KMS-11 (cell line): ENCODE measurements at regions not wholly inside any gene's neighbourhood (a gene's known extent, or its start where the extent isn't known, plus 50 kb on each side); places are given as distances from the start of the nearest gene placed in this dataset.
A peak's percentile ranks its signal among the peaks of the same experiment; 100 is the strongest.
"Not testable (repeated sequence)": the region's sequence is repeated elsewhere in the genome, so short reads cannot be mapped to it uniquely, and the experiment has no call there.

Experiments used
- H2AFZ ChIP-seq: fragments of 200-600 bp; sonication (generic); 2 replicates; pipeline ENCODE4 v1.6.1; 2016; ENCODE audit warnings: antibody characterized with exemption, mixed run types, low read depth
- H3K27ac ChIP-seq: fragments of 200-600 bp; sonication (generic); 2 replicates; pipeline ENCODE4 v1.6.1; 2016; ENCODE audit warnings: mild to moderate bottlenecking, mixed run types
- H3K27me3 ChIP-seq: fragments of 200-600 bp; sonication (generic); 2 replicates; pipeline ENCODE4 v1.6.1; 2017; ENCODE audit warnings: mild to moderate bottlenecking, low read depth, mixed run types, moderate library complexity; ENCODE audit not compliant: insufficient read depth
- H3K36me3 ChIP-seq: fragments of 200-600 bp; sonication (generic); 2 replicates; pipeline ENCODE4 v1.6.1; 2017; ENCODE audit warnings: mild to moderate bottlenecking, mixed run types; ENCODE audit not compliant: insufficient read depth
- H3K4me1 ChIP-seq: fragments of 200-600 bp; sonication (generic); 2 replicates; pipeline ENCODE4 v1.6.1; 2016; ENCODE audit warnings: mild to moderate bottlenecking, low read depth, mixed run types; ENCODE audit not compliant: poor library complexity, severe bottlenecking
- H3K4me2 ChIP-seq: fragments of 200-600 bp; sonication (generic); 2 replicates; pipeline ENCODE4 v1.7.0; 2016; ENCODE audit warnings: mild to moderate bottlenecking, mixed run types
- H3K4me3 ChIP-seq: fragments of 200-600 bp; sonication (generic); IDR thresholded peaks from 2 replicates; pipeline ENCODE4 v1.6.1; 2017; ENCODE audit warnings: low read depth, low read length, mixed read lengths; ENCODE audit not compliant: insufficient read depth
- H3K79me2 ChIP-seq: fragments of 200-600 bp; sonication (generic); 2 replicates; pipeline ENCODE4 v1.6.1; 2016; ENCODE audit warnings: low read depth, mixed run types; ENCODE audit not compliant: insufficient read depth
- H3K9ac ChIP-seq: fragments of 200-600 bp; sonication (generic); 2 replicates; pipeline ENCODE4 v1.6.1; 2016; ENCODE audit warnings: mild to moderate bottlenecking, mixed run types
- H4K20me1 ChIP-seq: fragments of 200-600 bp; sonication (generic); 2 replicates; pipeline ENCODE4 v1.6.1; 2016; ENCODE audit warnings: mild to moderate bottlenecking, mixed run types; ENCODE audit not compliant: insufficient read depth
- TF ChIP-seq, protein P1 (sequence below): fragments of 200-600 bp; sonication (generic); conservative IDR thresholded peaks from 2 replicates; pipeline ENCODE4 v1.6.1; 2017; ENCODE audit warnings: low read depth, mild to moderate bottlenecking, antibody characterized with exemption, low read length, moderate library complexity, mixed read lengths

DNA sequence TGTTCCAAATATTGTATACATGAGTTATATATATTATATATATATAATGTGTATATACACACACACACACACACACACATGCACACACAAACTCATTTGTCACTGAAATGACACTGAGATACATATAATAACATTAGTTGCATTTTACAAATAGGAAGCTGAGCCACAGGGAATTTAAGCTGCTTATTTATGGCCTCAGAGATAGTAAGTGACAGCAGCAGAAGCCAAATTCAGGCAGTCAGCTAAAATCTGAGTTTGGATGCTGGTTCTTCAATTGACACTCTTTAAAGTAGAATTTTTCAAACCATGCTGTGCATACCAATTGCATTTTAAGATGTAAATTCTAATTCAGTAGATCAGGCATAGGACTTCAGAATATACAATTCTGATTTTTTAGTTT lies 163.3 kb upstream of the CTSO start:
- H3K4me2 ChIP-seq = no peak overlapping the region
- no peak overlapping the region for H3K4me3 ChIP-seq
- H3K4me1 ChIP-seq = no peaks in the 10 kb centered on the region
- no peaks in the 10 kb centered on the region for H3K79me2 ChIP-seq
- no peaks in the 10 kb centered on the region for H3K27me3 ChIP-seq
- TF ChIP-seq, protein P1, sequence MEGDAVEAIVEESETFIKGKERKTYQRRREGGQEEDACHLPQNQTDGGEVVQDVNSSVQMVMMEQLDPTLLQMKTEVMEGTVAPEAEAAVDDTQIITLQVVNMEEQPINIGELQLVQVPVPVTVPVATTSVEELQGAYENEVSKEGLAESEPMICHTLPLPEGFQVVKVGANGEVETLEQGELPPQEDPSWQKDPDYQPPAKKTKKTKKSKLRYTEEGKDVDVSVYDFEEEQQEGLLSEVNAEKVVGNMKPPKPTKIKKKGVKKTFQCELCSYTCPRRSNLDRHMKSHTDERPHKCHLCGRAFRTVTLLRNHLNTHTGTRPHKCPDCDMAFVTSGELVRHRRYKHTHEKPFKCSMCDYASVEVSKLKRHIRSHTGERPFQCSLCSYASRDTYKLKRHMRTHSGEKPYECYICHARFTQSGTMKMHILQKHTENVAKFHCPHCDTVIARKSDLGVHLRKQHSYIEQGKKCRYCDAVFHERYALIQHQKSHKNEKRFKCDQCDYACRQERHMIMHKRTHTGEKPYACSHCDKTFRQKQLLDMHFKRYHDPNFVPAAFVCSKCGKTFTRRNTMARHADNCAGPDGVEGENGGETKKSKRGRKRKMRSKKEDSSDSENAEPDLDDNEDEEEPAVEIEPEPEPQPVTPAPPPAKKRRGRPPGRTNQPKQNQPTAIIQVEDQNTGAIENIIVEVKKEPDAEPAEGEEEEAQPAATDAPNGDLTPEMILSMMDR = no peak
- H2AFZ ChIP-seq = no peak overlapping the region
- no peak overlapping the region for H3K9ac ChIP-seq
- H3K36me3 ChIP-seq = no peaks in the 10 kb centered on the region
- H4K20me1 ChIP-seq = no peaks in the 10 kb centered on the region
- no peak overlapping the region for H3K27ac ChIP-seq

DNA sequence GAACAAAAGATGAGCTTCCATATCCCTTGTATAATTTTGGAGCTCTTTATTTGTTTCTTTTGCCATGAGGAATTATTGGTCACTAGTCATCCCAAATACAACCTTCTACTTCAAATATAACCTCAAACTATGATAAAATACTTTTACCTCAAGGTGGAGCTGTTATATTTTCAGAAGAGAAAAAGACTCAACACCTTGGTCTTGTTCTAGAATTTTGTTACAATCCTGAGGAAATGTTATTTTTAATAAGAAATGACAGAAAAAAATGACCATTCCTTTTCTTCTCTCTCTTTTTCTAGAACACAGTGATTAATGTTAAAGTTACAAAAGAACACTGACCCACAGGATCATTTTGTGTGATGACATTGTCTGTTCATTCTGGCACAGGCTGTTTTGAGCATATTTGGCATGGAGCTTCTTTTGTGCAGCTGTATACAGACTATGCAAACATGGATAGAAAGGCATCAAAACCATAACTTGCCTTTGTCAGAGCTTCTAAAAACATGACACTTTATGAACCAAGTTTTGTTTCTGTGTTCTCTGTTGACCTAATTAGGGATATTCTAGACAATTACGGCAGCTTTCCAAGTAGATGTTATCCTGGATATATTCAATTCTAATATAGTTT lies 159.6 kb upstream of the CTSO start:
- TF ChIP-seq, protein P1 = peak; percentile 43; the same call in 1 of the 2 replicates
- Histone ChIP-seq H3K36me3 (no peaks in the 10 kb centered on the region), H2AFZ (no peak overlapping the region)

GRCh38 chr4:156111686-156112085 lies 158.0 kb upstream of the CTSO start:
- no peaks in the 10 kb centered on the region for H3K4me1 ChIP-seq
- H3K79me2 ChIP-seq = no peaks in the 10 kb centered on the region
- no peak overlapping the region for H3K9ac ChIP-seq
- H3K4me3 ChIP-seq = no peak overlapping the region
- H4K20me1 ChIP-seq = no peaks in the 10 kb centered on the region
- H3K36me3 ChIP-seq = no peaks in the 10 kb centered on the region
- no peak overlapping the region for H2AFZ ChIP-seq
- TF ChIP-seq, protein P1 = no peak
- no peak overlapping the region for H3K27ac ChIP-seq
- H3K4me2 ChIP-seq = no peak overlapping the region
- H3K27me3 ChIP-seq = no peaks in the 10 kb centered on the region

More for the DNA sequence above, 159.6 kb upstream of the CTSO start:
- Histone ChIP-seq H3K9ac (no peak overlapping the region), H3K27ac (no peak overlapping the region), H3K4me1 (no peaks in the 10 kb centered on the region), H4K20me1 (no peaks in the 10 kb centered on the region), H3K4me2 (no peak overlapping the region), H3K79me2 (no peaks in the 10 kb centered on the region), H3K4me3 (no peak overlapping the region), H3K27me3 (no peaks in the 10 kb centered on the region)

DNA sequence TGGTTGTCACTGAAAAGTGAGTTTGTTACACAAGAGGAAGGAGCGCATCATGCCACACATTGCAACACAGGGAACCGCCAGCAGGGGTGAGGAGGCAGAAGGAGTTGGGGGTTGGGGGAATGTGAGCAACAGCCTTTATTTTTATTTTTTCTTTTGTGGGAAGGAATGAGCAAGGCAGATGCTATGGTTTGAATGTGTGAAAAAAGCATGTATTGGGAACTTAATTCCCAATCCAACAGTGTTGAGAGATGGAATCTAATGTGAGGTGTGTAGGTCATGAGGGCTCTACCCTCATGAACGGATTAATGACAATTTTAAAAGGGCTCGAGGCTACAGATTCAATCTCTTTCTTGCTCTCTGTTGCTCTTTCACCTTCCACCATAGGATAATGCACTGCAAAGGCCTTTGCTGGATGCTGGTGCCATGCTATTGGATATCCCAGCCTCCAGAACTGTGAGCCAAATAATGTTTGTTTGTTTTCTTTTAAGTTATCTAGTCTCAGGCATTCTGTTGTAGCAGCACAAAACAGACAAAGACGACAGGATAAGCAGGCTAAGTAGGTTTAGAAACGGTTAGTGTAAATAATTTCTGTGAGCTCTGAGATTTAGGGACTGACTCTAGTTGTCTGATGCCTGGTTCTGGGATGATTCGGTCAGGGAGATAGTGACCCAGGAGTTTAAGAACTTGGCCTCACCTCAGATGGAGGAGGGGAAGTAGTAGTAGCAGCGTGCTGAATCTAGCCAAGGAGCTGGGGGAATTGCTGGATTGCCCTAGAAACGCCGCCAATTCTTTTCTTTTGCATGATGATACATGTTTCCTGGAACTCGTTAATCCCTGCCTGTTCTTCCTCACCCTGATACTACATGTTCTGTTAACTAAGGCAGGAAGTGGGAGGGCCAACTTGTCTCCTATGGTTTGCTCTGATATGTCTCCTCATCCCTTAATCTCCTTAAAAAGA lies 156.6 kb upstream of the CTSO start:
- Histone ChIP-seq H3K4me1 (no peaks in the 10 kb centered on the region), H3K36me3 (no peaks in the 10 kb centered on the region), H2AFZ (no peak overlapping the region), H3K79me2 (no peaks in the 10 kb centered on the region), H3K4me3 (no peak overlapping the region), H4K20me1 (no peaks in the 10 kb centered on the region), H3K9ac (no peak overlapping the region), H3K4me2 (no peak overlapping the region), H3K27me3 (no peaks in the 10 kb centered on the region), H3K27ac (no peak overlapping the region)
- TF ChIP-seq, protein P1 = no peak

- not testable (repeated sequence) for H4K20me1 ChIP-seq, H3K27me3 ChIP-seq, H3K4me1 ChIP-seq, H3K79me2 ChIP-seq, H3K36me3 ChIP-seq, H3K4me2 ChIP-seq, H3K27ac ChIP-seq, H2AFZ ChIP-seq, H3K4me3 ChIP-seq, H3K9ac ChIP-seq
Observed at GRCh38 chr4:156109087-156109486, 155.4 kb upstream of the CTSO start.
